ENCODE measurements at regions not wholly inside any gene's neighbourhood (a gene's known extent, or its start where the extent isn't known, plus 50 kb on each side); places are given as distances from the start of the nearest gene placed in this dataset.

DNA sequence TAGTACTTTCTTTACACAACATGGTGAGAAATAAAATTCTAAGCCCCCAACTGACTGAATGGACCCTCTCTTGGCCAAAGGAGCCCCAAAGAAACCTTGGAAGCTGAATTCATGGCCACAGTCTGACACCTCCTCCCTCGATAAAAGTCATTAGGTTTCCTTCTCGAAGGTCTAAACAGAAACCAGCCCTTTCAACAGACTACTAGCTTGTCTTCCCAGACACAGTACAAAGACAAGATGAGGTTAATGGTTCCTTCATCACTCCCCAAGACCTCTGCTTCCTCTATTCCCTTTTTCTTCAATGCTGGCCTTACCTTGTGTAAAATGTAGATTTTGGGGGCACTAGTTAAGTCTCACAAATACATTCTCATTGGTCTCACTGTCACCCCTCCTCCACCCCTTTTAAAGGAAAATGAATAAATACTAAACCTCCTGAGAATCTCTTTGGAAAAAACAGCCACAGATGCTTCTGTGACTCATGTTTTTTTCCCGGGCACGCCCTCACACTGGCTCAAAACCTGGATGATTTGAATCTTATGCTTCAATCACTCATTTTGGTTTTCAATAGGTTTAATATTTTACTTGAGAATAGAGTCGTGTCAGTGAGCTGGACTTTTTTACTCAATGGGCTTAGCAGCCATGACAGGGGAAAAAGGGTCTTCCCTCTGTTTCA is 65.8 kb upstream of the MED4 start:
- Mint-ChIP-seq H3K27ac (no peak overlapping the region), H3K9me3 (no peaks in the 10 kb centered on the region), H3K4me1 (ENCODE audit: low read depth) (peaks cover 25% of the 10 kb centered on the region), H3K4me3 (peak overlapping the region; percentile 24), H3K36me3 (ENCODE audit: low read depth) (no peaks in the 10 kb centered on the region), H3K27me3 (ENCODE audit: insufficient read depth) (no peaks in the 10 kb centered on the region; the same call in 1 of the 2 replicates)
- no peak for DNase-seq
- TF ChIP-seq, protein P1, sequence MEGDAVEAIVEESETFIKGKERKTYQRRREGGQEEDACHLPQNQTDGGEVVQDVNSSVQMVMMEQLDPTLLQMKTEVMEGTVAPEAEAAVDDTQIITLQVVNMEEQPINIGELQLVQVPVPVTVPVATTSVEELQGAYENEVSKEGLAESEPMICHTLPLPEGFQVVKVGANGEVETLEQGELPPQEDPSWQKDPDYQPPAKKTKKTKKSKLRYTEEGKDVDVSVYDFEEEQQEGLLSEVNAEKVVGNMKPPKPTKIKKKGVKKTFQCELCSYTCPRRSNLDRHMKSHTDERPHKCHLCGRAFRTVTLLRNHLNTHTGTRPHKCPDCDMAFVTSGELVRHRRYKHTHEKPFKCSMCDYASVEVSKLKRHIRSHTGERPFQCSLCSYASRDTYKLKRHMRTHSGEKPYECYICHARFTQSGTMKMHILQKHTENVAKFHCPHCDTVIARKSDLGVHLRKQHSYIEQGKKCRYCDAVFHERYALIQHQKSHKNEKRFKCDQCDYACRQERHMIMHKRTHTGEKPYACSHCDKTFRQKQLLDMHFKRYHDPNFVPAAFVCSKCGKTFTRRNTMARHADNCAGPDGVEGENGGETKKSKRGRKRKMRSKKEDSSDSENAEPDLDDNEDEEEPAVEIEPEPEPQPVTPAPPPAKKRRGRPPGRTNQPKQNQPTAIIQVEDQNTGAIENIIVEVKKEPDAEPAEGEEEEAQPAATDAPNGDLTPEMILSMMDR (IDR thresholded peaks at IDR 0.05): no peak

DNA sequence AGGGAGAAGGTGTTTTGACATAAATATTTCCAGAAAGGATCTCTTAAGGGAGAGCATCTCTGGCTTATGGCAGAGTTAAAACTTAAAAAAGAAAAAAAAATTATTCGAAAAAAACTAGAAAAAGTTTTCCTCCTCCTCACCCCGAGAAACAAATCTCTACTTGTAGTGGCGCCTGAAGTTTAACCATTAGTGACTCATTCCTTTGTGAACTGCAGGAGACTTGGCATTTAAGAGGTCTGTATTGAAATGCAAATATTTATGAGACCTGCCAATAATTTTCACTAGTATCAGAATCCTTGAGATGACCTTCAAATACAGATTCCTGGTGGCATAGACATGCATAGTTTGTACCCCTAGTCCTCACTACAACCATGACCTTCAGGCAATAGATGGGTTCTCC is 64.9 kb upstream of the MED4 start:
- no peak for DNase-seq
- TF ChIP-seq, protein P1 (IDR thresholded peaks at IDR 0.05): no peak
- peaks cover 34% of the 10 kb centered on the region for H3K4me1 Mint-ChIP-seq (ENCODE audit: low read depth)
- H3K36me3 Mint-ChIP-seq (ENCODE audit: low read depth): no peaks in the 10 kb centered on the region
- no peaks in the 10 kb centered on the region; the same call in 1 of the 2 replicates for H3K27me3 Mint-ChIP-seq (ENCODE audit: insufficient read depth)
- H3K4me3 Mint-ChIP-seq: no peak overlapping the region
- no peak overlapping the region for H3K27ac Mint-ChIP-seq
- no peaks in the 10 kb centered on the region for H3K9me3 Mint-ChIP-seq

DNA sequence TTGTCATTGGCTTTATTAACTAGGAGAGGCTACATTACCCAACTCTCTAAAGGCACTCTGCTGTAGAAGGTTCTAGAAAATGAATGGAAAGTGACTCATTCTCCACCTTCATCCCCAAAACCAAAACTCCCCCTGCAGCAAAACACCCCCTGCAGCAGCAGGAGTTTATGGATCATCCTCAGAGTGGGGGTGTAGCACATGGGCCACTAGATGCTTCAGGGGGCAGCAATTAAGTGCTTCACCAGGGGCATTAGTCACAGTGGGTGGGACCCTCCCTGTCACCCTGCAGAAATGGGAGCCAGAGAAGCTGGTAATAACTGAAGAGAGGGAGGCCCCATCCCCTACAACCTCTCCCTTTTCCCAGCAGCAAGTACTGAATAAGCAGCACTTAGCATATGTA is 64.5 kb upstream of the MED4 start:
- Mint-ChIP-seq H3K27ac (no peak overlapping the region), H3K4me1 (ENCODE audit: low read depth) (peaks cover 34% of the 10 kb centered on the region), H3K27me3 (ENCODE audit: insufficient read depth) (no peaks in the 10 kb centered on the region; the same call in none of the 2 replicates), H3K36me3 (ENCODE audit: low read depth) (no peaks in the 10 kb centered on the region), H3K9me3 (no peaks in the 10 kb centered on the region), H3K4me3 (no peak overlapping the region)
- TF ChIP-seq, protein P1 (IDR thresholded peaks at IDR 0.05): no peak
- DNase-seq: no peak

GRCh38 chr13:48158915-48159314 is 64.0 kb upstream of the MED4 start:
- H3K27ac Mint-ChIP-seq: no peak overlapping the region
- H3K4me3 Mint-ChIP-seq: no peak overlapping the region
- no peaks in the 10 kb centered on the region; the same call in none of the 2 replicates for H3K27me3 Mint-ChIP-seq (ENCODE audit: insufficient read depth)
- no peak for DNase-seq
- TF ChIP-seq, protein P1 (IDR thresholded peaks at IDR 0.05): no peak
- H3K36me3 Mint-ChIP-seq (ENCODE audit: low read depth): no peaks in the 10 kb centered on the region
- H3K4me1 Mint-ChIP-seq (ENCODE audit: low read depth): peaks cover 34% of the 10 kb centered on the region
- H3K9me3 Mint-ChIP-seq: no peaks in the 10 kb centered on the region

GRCh38 chr13:48158290-48158689 is 63.4 kb upstream of the MED4 start:
- TF ChIP-seq, protein P1 (IDR thresholded peaks at IDR 0.05): no peak
- Mint-ChIP-seq H3K36me3 (ENCODE audit: low read depth) (no peaks in the 10 kb centered on the region), H3K9me3 (no peaks in the 10 kb centered on the region), H3K27me3 (ENCODE audit: insufficient read depth) (no peaks in the 10 kb centered on the region; the same call in none of the 2 replicates), H3K27ac (no peak overlapping the region), H3K4me1 (ENCODE audit: low read depth) (peaks cover 34% of the 10 kb centered on the region), H3K4me3 (no peak overlapping the region)
- no peak for DNase-seq
